Small intestine (tissue), 7 donors: ENCODE measurements at regions not wholly inside any gene's neighbourhood (a gene's known extent, or its start where the extent isn't known, plus 50 kb on each side); places are given as distances from the start of the nearest gene placed in this dataset.
A peak's percentile ranks its signal among the peaks of the same experiment; 100 is the strongest.
"Not testable (repeated sequence)": the region's sequence is repeated elsewhere in the genome, so short reads cannot be mapped to it uniquely, and the experiment has no call there.

Experiments
- DNase-seq, 2 donors: peaks; one replicate each; pipeline versions ENCODE4 v3.0.0 to v3.0.0-alpha.2; 2013
- FAIRE-seq: peaks from 2 replicates; lab custom pipeline; 2012; peaks lifted over from hg19 to GRCh38; lab: Jason Lieb, UNC
- H3K27ac ChIP-seq, 3 donors: one replicate each; pipeline ENCODE4 v1.5.1; 2013; ENCODE audit warnings: low read length in 2 of 3, mild to moderate bottlenecking in 2 of 3, control low read depth in 1 of 3, inconsistent platforms in 1 of 3, low read depth in 1 of 3, moderate library complexity in 1 of 3
- H3K27me3 ChIP-seq, 3 donors: one replicate each; pipeline ENCODE4 v1.6.1; 2013; ENCODE audit warnings: low read length in 3 of 3, inconsistent platforms in 1 of 3; ENCODE audit not compliant: control insufficient read depth in 3 of 3, insufficient read depth in 3 of 3
- H3K36me3 ChIP-seq, 3 donors: one replicate each; pipeline ENCODE4 v1.6.1; 2013; ENCODE audit warnings: low read length in 3 of 3, inconsistent platforms in 1 of 3, low read depth in 1 of 3, mild to moderate bottlenecking in 1 of 3, moderate library complexity in 1 of 3; ENCODE audit not compliant: control insufficient read depth in 3 of 3, insufficient read depth in 2 of 3
- H3K4me1 ChIP-seq, 3 donors: one replicate each; pipeline ENCODE4 v1.6.1; 2013; ENCODE audit warnings: low read length in 2 of 3, inconsistent platforms in 1 of 3, low read depth in 1 of 3, mild to moderate bottlenecking in 1 of 3, moderate library complexity in 1 of 3; ENCODE audit not compliant: control insufficient read depth in 3 of 3, insufficient read depth in 2 of 3
- H3K4me3 ChIP-seq, 3 donors: one replicate each; pipeline ENCODE4 v1.5.1; 2013; ENCODE audit warnings: low read length in 3 of 3, control low read depth in 1 of 3, inconsistent platforms in 1 of 3, low read depth in 1 of 3, mild to moderate bottlenecking in 1 of 3, moderate library complexity in 1 of 3
- H3K9me3 ChIP-seq, 2 donors: one replicate each; pipeline ENCODE4 v1.6.1; 2013; ENCODE audit warnings: low read depth in 1 of 2, low read length in 1 of 2; ENCODE audit not compliant: control insufficient read depth in 2 of 2, insufficient read depth in 1 of 2
- WGBS, 3 donors: extraction: QIAGEN DNeasy Blood & Tissue Kit; methylation state at CpG; one replicate each; pipeline ENCODE4 v1.1.7; 2013; 5-methylcytosine and 5-hydroxymethylcytosine counted together
- donor health status: healthy with polysubstance abuse.
- donor health status: control.
- donor health status: control.
- donor health status: Bipolar disorder and iron deficiency.
- donor health status: healthy.

DNA sequence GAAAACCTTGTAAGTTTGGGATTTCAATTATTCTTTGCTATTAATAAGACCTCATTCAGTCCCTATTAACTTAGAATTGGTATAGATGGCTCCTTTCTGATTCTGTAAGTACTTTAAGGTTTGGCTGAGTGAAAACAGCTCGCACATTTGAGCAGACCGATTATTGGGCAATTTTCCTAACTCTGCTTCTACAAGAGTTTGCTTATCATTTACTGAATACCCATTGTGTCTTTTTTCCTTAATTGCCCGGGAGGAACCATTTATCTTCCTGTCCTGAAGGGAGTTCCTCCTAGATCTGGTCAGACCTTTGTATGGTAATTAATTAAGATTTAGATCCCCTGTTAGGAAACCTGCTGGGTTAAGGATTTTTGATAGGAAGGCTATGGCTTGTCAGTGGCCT is 92.8 kb downstream of the EBLN2 start:
- H3K36me3 ChIP-seq, H3K9me3 ChIP-seq, H3K27me3 ChIP-seq, H3K4me1 ChIP-seq, DNase-seq, H3K4me3 ChIP-seq, H3K27ac ChIP-seq, FAIRE-seq: not testable (repeated sequence)
- WGBS, 3 donors: 15 to 33% (median 29%) methylated on average over 3 of the region's 3 CpGs

DNA sequence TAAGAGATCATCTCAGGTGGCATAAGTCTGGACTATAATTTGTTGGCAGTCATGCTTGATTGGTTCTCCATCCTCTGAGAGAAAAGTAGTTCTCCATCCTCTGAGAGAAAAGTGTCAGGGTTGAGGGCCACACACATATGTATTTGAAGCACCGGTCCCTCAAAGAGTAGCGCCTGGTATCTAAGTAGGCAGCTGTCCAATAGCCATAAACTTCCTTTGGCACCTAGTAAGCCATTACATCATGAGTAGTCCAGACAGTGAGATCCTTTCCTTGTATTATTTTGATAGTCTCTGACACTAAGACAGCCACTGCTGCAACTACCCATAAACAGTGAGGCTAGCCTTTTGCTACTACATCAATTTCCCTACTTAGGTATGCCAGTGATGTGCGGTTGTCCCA is 94.0 kb downstream of the EBLN2 start:
- peak in 1 of 2 donors; percentile 57 for DNase-seq

DNA sequence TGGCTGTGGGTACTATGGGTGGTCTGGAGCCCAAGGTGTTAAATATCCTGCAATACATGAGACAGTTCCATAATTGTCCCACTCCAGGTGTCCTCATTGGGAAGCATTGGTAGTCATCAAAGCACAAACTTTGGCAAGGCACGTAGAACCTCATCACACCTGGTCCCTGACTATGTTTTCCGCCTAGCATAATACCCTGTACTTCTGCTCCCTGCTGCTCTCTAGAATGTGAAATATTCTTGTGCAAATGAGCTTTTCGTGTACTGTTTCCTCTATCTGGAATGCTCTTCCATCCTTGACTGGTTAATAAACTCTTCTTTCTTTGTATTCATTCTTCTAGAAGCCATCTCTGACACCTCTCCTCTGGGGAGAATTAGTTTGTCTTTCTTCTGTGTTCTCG is 103.2 kb downstream of the EBLN2 start:
- FAIRE-seq: no peak
- WGBS, 3 donors: 88 to 91% (median 89%) methylated on average over 4 of the region's 4 CpGs
- H3K4me1 ChIP-seq: no peaks in the 10 kb centered on the region
- H3K36me3 ChIP-seq: no peaks in the 10 kb centered on the region
- peaks cover 1 to 10% of the 10 kb centered on the region in 2 donors for H3K9me3 ChIP-seq
- H3K27me3 ChIP-seq: no peaks in the 10 kb centered on the region
- no peak overlapping the region for H3K27ac ChIP-seq
- H3K4me3 ChIP-seq: no peak overlapping the region
- DNase-seq: no peak

More for the DNA sequence above, 94.0 kb downstream of the EBLN2 start:
- not testable (repeated sequence) for H3K27ac ChIP-seq, H3K4me3 ChIP-seq, H3K4me1 ChIP-seq, H3K9me3 ChIP-seq, FAIRE-seq, H3K36me3 ChIP-seq, H3K27me3 ChIP-seq
- WGBS, 3 donors: 13 to 68% (median 40%) methylated on average over 3 of the region's 3 CpGs

DNA sequence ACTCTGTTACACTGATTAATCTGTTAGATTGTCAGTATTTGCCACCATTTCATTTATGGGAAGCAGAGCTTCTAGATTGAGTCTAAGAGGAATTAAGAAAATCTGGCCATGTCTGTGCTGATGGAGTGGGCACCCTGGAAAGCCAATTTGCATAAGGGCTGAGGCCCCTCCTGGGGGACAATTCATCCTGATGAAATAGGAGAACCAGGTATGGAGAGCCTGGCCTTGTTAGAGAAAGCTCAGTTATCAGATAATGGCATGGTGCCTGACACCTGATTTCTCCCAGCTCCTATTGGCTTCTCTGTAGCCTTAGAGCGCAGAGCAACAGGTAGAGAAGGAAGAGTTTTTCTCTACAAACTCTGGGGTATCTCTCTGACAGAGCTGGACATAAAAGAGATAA is 114.2 kb downstream of the EBLN2 start:
- Histone ChIP-seq H3K27me3 (no peaks in the 10 kb centered on the region), H3K4me3 (no peak overlapping the region), H3K9me3 (no peaks in the 10 kb centered on the region), H3K36me3 (no peaks in the 10 kb centered on the region), H3K27ac (no peak overlapping the region), H3K4me1 (no peaks in the 10 kb centered on the region)
- 83 to 92% (median 89%) methylated on average over 1 of the region's 1 CpG for WGBS, 3 donors
- DNase-seq: no peak
- FAIRE-seq: no peak

DNA sequence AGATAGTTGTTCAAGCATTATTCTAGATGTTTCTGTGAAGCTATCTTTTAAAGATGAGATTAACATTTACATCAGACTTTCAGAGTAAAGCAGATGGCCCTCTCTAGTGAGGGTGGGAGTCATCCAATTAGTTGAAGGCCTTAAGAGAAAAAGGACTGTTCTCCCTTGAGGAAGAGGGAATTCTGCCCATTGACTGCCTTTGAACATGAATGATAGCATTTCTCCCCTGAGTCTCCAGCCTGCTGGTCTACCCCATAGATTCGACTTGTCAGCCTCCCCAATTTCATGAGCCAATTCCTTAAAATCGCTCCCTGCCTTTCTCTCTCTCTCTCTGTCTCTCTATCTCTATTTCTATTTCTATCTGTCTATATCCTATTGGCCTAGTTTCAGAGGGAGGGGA is 115.5 kb downstream of the EBLN2 start:
- Histone ChIP-seq H3K36me3 (no peaks in the 10 kb centered on the region), H3K9me3 (no peaks in the 10 kb centered on the region), H3K27ac (no peak overlapping the region), H3K4me1 (no peaks in the 10 kb centered on the region), H3K27me3 (no peaks in the 10 kb centered on the region), H3K4me3 (no peak overlapping the region)
- FAIRE-seq (no peak), DNase-seq (no peak)
- 85 to 90% (median 86%) methylated on average over 2 of the region's 2 CpGs for WGBS, 3 donors

DNA sequence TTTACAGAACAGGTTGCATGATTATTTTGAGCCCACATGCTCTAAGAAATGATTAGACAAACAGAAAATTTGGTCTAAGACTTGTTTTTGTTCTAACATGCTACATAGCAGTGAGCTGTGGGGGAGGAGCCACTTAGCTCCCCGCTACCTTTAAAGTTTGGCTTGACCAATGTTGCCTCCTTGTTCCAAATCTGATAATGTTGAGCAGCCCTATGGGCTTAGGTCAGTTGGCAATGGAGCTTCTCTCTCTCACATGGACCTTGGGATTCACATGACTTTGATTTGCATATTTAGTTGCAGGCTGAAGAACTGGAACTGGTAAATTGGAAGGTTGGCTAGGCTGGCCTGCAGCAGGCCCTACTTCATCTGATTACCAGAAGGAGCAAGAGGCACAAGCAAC is 116.4 kb downstream of the EBLN2 start:
- Histone ChIP-seq H3K27me3 (no peaks in the 10 kb centered on the region), H3K36me3 (no peaks in the 10 kb centered on the region), H3K4me3 (no peak overlapping the region), H3K9me3 (no peaks in the 10 kb centered on the region), H3K4me1 (no peaks in the 10 kb centered on the region), H3K27ac (no peak overlapping the region)
- DNase-seq: peak in 1 of 2 donors; percentile 2
- WGBS, 3 donors: 91 to 95% (median 93%) methylated on average over 1 of the region's 1 CpG
- no peak for FAIRE-seq

DNA sequence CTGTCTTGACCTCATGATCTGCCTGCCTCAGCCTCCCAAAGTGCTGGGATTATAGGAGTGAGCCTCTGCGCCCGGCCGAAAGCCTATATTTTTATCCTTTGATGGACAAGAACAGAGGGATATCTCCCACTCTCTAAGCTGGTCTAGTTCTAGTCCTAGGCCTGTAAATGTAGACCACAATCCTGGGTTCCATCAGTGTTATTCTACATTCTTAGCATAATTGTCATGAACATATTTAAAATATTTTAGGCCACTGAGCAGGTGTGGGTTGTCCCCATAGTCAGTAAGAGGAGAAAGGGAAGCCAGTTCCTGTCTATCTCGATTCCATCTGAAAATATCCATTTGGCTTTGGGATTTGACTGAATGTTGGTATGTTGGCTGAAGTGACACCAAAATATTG is 118.1 kb downstream of the EBLN2 start:
- no peak for FAIRE-seq
- no peaks in the 10 kb centered on the region for H3K9me3 ChIP-seq
- no peaks in the 10 kb centered on the region for H3K27me3 ChIP-seq
- no peak for DNase-seq
- H3K36me3 ChIP-seq: no peaks in the 10 kb centered on the region
- H3K27ac ChIP-seq: no peak overlapping the region
- no peak overlapping the region for H3K4me3 ChIP-seq
- H3K4me1 ChIP-seq: no peaks in the 10 kb centered on the region
- WGBS, 3 donors: 89 to 97% (median 96%) methylated on average over 4 of the region's 4 CpGs

DNA sequence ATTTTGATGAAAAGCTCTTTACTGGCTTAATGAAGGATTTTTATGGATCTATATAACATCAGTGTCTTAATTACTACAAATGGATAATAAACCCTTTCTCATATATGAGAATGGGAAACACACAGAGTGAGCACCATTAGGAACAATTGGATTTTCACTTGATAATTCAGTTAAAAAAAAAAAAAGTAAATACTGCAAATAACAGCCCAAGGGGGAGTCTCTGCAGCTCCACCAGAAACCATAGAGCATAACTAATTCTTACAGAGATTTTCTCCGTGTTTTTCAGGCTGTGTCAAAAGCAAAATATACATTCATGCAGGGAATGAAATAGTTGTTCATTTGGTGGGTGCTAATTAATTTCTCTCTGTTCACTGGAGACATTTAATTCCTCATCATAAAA is 125.3 kb downstream of the EBLN2 start:
- Histone ChIP-seq H3K9me3 (no peaks in the 10 kb centered on the region), H3K36me3 (no peaks in the 10 kb centered on the region), H3K4me1 (no peaks in the 10 kb centered on the region), H3K4me3 (no peak overlapping the region), H3K27ac (no peak overlapping the region), H3K27me3 (no peaks in the 10 kb centered on the region)
- 86 to 92% (median 86%) methylated on average over 1 of the region's 1 CpG for WGBS, 3 donors
- FAIRE-seq (no peak), DNase-seq (no peak)

DNA sequence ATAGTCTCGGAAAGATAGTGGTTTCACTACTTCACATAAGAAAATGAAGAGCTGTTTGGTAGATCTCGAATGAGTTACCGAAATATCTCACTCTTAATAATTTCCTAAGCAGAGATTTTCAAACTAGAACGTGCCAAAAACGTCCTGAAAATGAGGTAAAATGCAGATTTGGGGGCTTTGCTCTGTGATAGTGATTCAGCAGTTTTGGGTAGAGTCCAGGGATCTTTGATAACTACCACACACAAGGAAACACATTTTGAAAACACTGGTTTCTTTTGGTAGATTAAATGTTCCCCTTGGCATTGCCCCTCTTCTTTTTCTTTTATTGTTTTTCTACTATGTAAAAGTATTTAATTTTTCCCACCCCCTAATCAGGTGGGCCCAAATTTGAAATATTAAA is 125.9 kb downstream of the EBLN2 start:
- 61 to 69% (median 67%) methylated on average over 5 of the region's 5 CpGs for WGBS, 3 donors
- DNase-seq (no peak), FAIRE-seq (no peak)
- Histone ChIP-seq H3K27ac (no peak overlapping the region), H3K9me3 (no peaks in the 10 kb centered on the region), H3K4me1 (no peaks in the 10 kb centered on the region), H3K36me3 (no peaks in the 10 kb centered on the region), H3K4me3 (no peak overlapping the region), H3K27me3 (no peaks in the 10 kb centered on the region)
